A549 (cell line): ENCODE measurements at regions not wholly inside any gene's neighbourhood (a gene's known extent, or its start where the extent isn't known, plus 50 kb on each side); places are given as distances from the start of the nearest gene placed in this dataset.

Experiments used
- ATAC-seq, 2 experiments: fragments of 200-7000 bp in 1 of 2; fragments of >200 bp in 1 of 2; cut with Nextera tagmentation in 1 of 2; cut with Tn5 transposase in 1 of 2; 3 replicates each; pipeline versions ENCODE4 v1.8.0 to v1.9.1; 2018 to 2020; ENCODE audit warnings: mild to moderate bottlenecking in 1 of 2, moderate library complexity in 1 of 2
- CTCF ChIA-PET: fragments of 300-600 bp; sonication (Branson Sonifier 250); formaldehyde crosslinking; extraction: SDS; loops from one replicate; lab custom pipeline; 2021; ENCODE audit warnings: antibody characterized with exemption, inconsistent platforms; lab: Yijun Ruan, JAX
- POLR2A ChIA-PET: fragments of 350-600 bp; formaldehyde crosslinking; extraction: SDS; loops from one replicate; lab custom pipeline; 2021; ENCODE audit warnings: antibody characterized with exemption, inconsistent platforms; lab: Yijun Ruan, JAX
- DNase-seq, 2 experiments: peaks; one replicate each; pipeline versions ENCODE4 v3.0.0 to v3.0.0-alpha.2; 2011 to 2016; ENCODE audit warnings: low read depth in 1 of 2, low spot score in 1 of 2
- FAIRE-seq: peaks from 2 replicates; lab custom pipeline; 2011; peaks lifted over from hg19 to GRCh38; lab: Jason Lieb, UNC
- H3K27ac ChIP-seq, 2 experiments: fragments of >200 bp; sonication (Bioruptor Twin); formaldehyde crosslinking; 3 replicates each; pipeline ENCODE4 v1.5.1; 2016 to 2017
- H3K4me1 ChIP-seq: fragments of >200 bp; sonication (Bioruptor Twin); formaldehyde crosslinking; 3 replicates; pipeline ENCODE4 v1.6.1; 2016
- H3K4me2 ChIP-seq: fragments of >200 bp; sonication (Bioruptor Twin); formaldehyde crosslinking; 3 replicates; pipeline ENCODE4 v1.6.1; 2016
- H3K4me3 ChIP-seq: fragments of >200 bp; sonication (Bioruptor Twin); formaldehyde crosslinking; 3 replicates; pipeline ENCODE4 v1.5.1; 2016
- H3K9me3 ChIP-seq: fragments of >200 bp; sonication (Bioruptor Twin); formaldehyde crosslinking; 3 replicates; pipeline ENCODE4 v1.6.1; 2016
- ATOH8 ChIP-seq: fragments of 250-450 bp; sonication (Bioruptor Pico); IDR thresholded peaks from 2 replicates; pipeline ENCODE4 v1.5.0; 2020; ENCODE audit warnings: low read depth, mild to moderate bottlenecking, moderate library complexity
- BHLHE40 ChIP-seq: IDR thresholded peaks from 2 replicates; pipeline ENCODE4 v1.6.1; 2012; ENCODE audit warnings: low read depth, low read length, inconsistent platforms
- CBX2 ChIP-seq: fragments of 200-600 bp; sonication (generic); IDR thresholded peaks from 2 replicates; pipeline ENCODE4 v1.6.1; 2016; ENCODE audit warnings: low read depth, mild to moderate bottlenecking, borderline replicate concordance
- CHD2 ChIP-seq: fragments of 150-350 bp; IDR thresholded peaks from 2 replicates; pipeline ENCODE4 v1.6.1; 2014; ENCODE audit warnings: low read length; ENCODE audit not compliant: partially characterized antibody
- CTCF ChIP-seq: fragments of >200 bp; sonication (Bioruptor Twin); formaldehyde crosslinking; IDR thresholded peaks from 3 replicates; pipeline ENCODE4 v1.5.1; 2016
- E2F6 ChIP-seq: IDR thresholded peaks from 2 replicates; pipeline ENCODE4 v1.6.1; 2012; ENCODE audit warnings: low read depth, borderline replicate concordance
- EHMT2 ChIP-seq: fragments of 200-600 bp; sonication (generic); IDR thresholded peaks from 2 replicates; pipeline ENCODE4 v1.6.1; 2016; ENCODE audit warnings: antibody characterized with exemption, low read depth, mild to moderate bottlenecking, moderate library complexity
- FOXS1 ChIP-seq: fragments of 250-450 bp; sonication (Bioruptor Pico); IDR thresholded peaks from 2 replicates; pipeline ENCODE4 v1.5.0; 2020; ENCODE audit warnings: mild to moderate bottlenecking, moderate library complexity
- KDM5A ChIP-seq: fragments of 200-600 bp; sonication (generic); IDR thresholded peaks from 2 replicates; pipeline ENCODE4 v1.6.1; 2016; ENCODE audit warnings: antibody characterized with exemption, mild to moderate bottlenecking
- MYC ChIP-seq: IDR thresholded peaks from 2 replicates; pipeline ENCODE4 v1.6.1; 2012; ENCODE audit warnings: mild to moderate bottlenecking, inconsistent platforms, low read length, improper control_type of control experiment, borderline replicate concordance
- NPAS2 ChIP-seq: fragments of 250-450 bp; sonication (Bioruptor Pico); IDR thresholded peaks from 2 replicates; pipeline ENCODE4 v1.8.0; 2022; ENCODE audit warnings: mild to moderate bottlenecking, moderate library complexity, borderline replicate concordance
- NR3C1 ChIP-seq: fragments of >200 bp; sonication (Bioruptor Twin); formaldehyde crosslinking; IDR thresholded peaks from 3 replicates; pipeline ENCODE4 v1.6.1; 2017
- PHF8 ChIP-seq: fragments of 200-600 bp; sonication (generic); IDR thresholded peaks from 2 replicates; pipeline ENCODE4 v1.6.1; 2016; ENCODE audit warnings: low read depth, mild to moderate bottlenecking, antibody characterized with exemption, moderate library complexity, borderline replicate concordance
- POLR2A ChIP-seq: IDR thresholded peaks from 2 replicates; pipeline ENCODE4 v1.6.1; 2012; ENCODE audit warnings: mild to moderate bottlenecking, low read length
- REST ChIP-seq: fragments of 200-600 bp; sonication (generic); IDR thresholded peaks from 2 replicates; pipeline ENCODE4 v1.6.1; 2016; ENCODE audit warnings: antibody characterized with exemption, mild to moderate bottlenecking, moderate library complexity
- RNF2 ChIP-seq: fragments of 200-600 bp; sonication (generic); IDR thresholded peaks from 2 replicates; pipeline ENCODE4 v1.6.1; 2016; ENCODE audit warnings: low read depth, mild to moderate bottlenecking, antibody characterized with exemption, moderate library complexity, borderline replicate concordance
- ZFP36 ChIP-seq: fragments of 450-650 bp; IDR thresholded peaks from 2 replicates; pipeline ENCODE4 v1.6.1; 2014; ENCODE audit warnings: borderline replicate concordance; ENCODE audit not compliant: partially characterized antibody
- ZNF302 ChIP-seq: fragments of 250-450 bp; sonication (Bioruptor Pico); IDR thresholded peaks from 2 replicates; pipeline ENCODE4 v1.9.0; 2021; ENCODE audit warnings: inconsistent platforms, mild to moderate bottlenecking, moderate library complexity
- ZSCAN20 ChIP-seq: fragments of 250-450 bp; sonication (Bioruptor Pico); IDR thresholded peaks from 2 replicates; pipeline ENCODE4 v1.8.0; 2022; ENCODE audit warnings: mild to moderate bottlenecking, moderate library complexity
- WGBS: methylation state at CpG from one replicate; pipeline ENCODE4 v1.1.6; 2017; ENCODE audit errors: missing lambda C conversion rate; 5-methylcytosine and 5-hydroxymethylcytosine counted together

GRCh38 chr2:105595536-105595935 lies 149.2 kb upstream of the NCK2 start:
- ATAC-seq, result no peak
- TF ChIP-seq CTCF (no peak), RNF2 (no peak), EHMT2 (no peak), NPAS2 (CRISPR knock-in tag) (no peak), CHD2 (no peak), MYC (no peak), ZNF302 (no peak), ATOH8 (no peak)
- TF ChIP-seq, all 56 proteins: peak for 0
- CTCF ChIA-PET, result interaction anchor here (0.7 kb wide), 1 partner anchor 20 kb away, joined by 3 read pairs; no protein-coding TSS in a partner anchor
- Histone ChIP-seq H3K9me3 (no peaks in the 10 kb centered on the region), H3K4me2 (no peak overlapping the region), H3K27ac (no peak overlapping the region), H3K4me3 (no peak overlapping the region), H3K4me1 (no peaks in the 10 kb centered on the region)
- no peak for DNase-seq
- FAIRE-seq, result no peak
- POLR2A ChIA-PET, result no interaction called here
- WGBS, result 46% methylated on average over 8 of the region's 8 CpGs

- no peaks in the 10 kb centered on the region for H3K4me1 ChIP-seq
- CTCF ChIA-PET, result interaction anchor here (0.6 kb wide), 1 partner anchor 505 kb away, joined by 3 read pairs; no protein-coding TSS in a partner anchor
- no peak overlapping the region for H3K27ac ChIP-seq
- 56% methylated on average over 11 of the region's 11 CpGs for WGBS
- no peak for FAIRE-seq
- no peak overlapping the region for H3K4me2 ChIP-seq
- peaks cover 7% of the 10 kb centered on the region; the same call in 1 of the 3 replicates for H3K9me3 ChIP-seq
- no peak overlapping the region for H3K4me3 ChIP-seq
- TF ChIP-seq PHF8, result no peak
- TF ChIP-seq NR3C1, result no peak
- no peak for TF ChIP-seq ZSCAN20
- TF ChIP-seq, all 56 proteins: peak for 0
- DNase-seq (no peak), ATAC-seq (no peak)
- POLR2A ChIA-PET, result no interaction called here
Observed at GRCh38 chr2:105593221-105593967, 151.3 kb upstream of the NCK2 start.

- Histone ChIP-seq H3K9me3 (peaks cover 11% of the 10 kb centered on the region; the same call in 1 of the 3 replicates), H3K4me1 (no peaks in the 10 kb centered on the region), H3K4me2 (no peak overlapping the region), H3K4me3 (no peak overlapping the region), H3K27ac (no peak overlapping the region)
- DNase-seq (no peak), FAIRE-seq (no peak), ATAC-seq (no peak)
- CTCF ChIA-PET, result interaction anchor here (1.0 kb wide), 1 partner anchor 16 kb away, joined by 4 read pairs; no protein-coding TSS in a partner anchor
- TF ChIP-seq ZFP36, result no peak
- no peak for TF ChIP-seq ATOH8
- no peak for TF ChIP-seq ZSCAN20
- TF ChIP-seq FOXS1, result no peak
- no peak for TF ChIP-seq POLR2A
- TF ChIP-seq CBX2, result no peak
- no peak for TF ChIP-seq E2F6
- TF ChIP-seq KDM5A, result no peak
- no peak for TF ChIP-seq BHLHE40
- no peak for TF ChIP-seq REST
- POLR2A ChIA-PET, result no interaction called here
- 72% methylated on average over 6 of the region's 6 CpGs for WGBS
Observed at GRCh38 chr2:105592288-105592687, 152.4 kb upstream of the NCK2 start.
